GM19324 (cell line): ENCODE measurements at regions not wholly inside any gene's neighbourhood (a gene's known extent, or its start where the extent isn't known, plus 50 kb on each side); places are given as distances from the start of the nearest gene placed in this dataset.
"Not testable (repeated sequence)": the region's sequence is repeated elsewhere in the genome, so short reads cannot be mapped to it uniquely, and the experiment has no call there.

ENCODE experiments used
- ATAC-seq: cut with Tn5 transposase; IDR thresholded peaks from one replicate; pipeline ENCODE4 v1.9.1; 2021; ENCODE audit warnings: mild to moderate bottlenecking, moderate library complexity; ENCODE audit not compliant: unreplicated experiment, low FRiP score

- no peak for ATAC-seq
These were observed 442.0 kb downstream of the MDFIC start for GRCh38 chr7:115363916-115364315.

- ATAC-seq = no peak
These were observed 438.1 kb downstream of the MDFIC start for GRCh38 chr7:115359955-115360354.

- peak; percentile 73 for ATAC-seq
These were observed 437.2 kb downstream of the MDFIC start for GRCh38 chr7:115359119-115359518.

- ATAC-seq = no peak
These were observed 435.8 kb downstream of the MDFIC start for GRCh38 chr7:115357703-115357999.

- no peak for ATAC-seq
These were observed 435.3 kb downstream of the MDFIC start for GRCh38 chr7:115356999-115357702.

GRCh38 chr7:115356139-115356746 lies 434.3 kb downstream of the MDFIC start:
- ATAC-seq = no peak

- ATAC-seq = no peak
These were observed 433.0 kb downstream of the MDFIC start for GRCh38 chr7:115354925-115355324.

- no peak for ATAC-seq
These were observed 430.5 kb downstream of the MDFIC start for GRCh38 chr7:115352375-115352774.

GRCh38 chr7:115350764-115351163 lies 428.9 kb downstream of the MDFIC start:
- no peak for ATAC-seq

- no peak for ATAC-seq
These were observed 427.7 kb downstream of the MDFIC start for GRCh38 chr7:115349635-115350034.

- no peak for ATAC-seq
These were observed 424.8 kb downstream of the MDFIC start for GRCh38 chr7:115346685-115347084.

GRCh38 chr7:115340828-115341227 lies 418.9 kb downstream of the MDFIC start:
- ATAC-seq = no peak

- no peak for ATAC-seq
These were observed 416.1 kb downstream of the MDFIC start for GRCh38 chr7:115338016-115338415.

GRCh38 chr7:115332691-115333090 lies 410.8 kb downstream of the MDFIC start:
- no peak for ATAC-seq

- ATAC-seq = no peak
These were observed 407.1 kb downstream of the MDFIC start for GRCh38 chr7:115329006-115329405.

GRCh38 chr7:115328018-115328417 lies 406.1 kb downstream of the MDFIC start:
- no peak for ATAC-seq

- no peak for ATAC-seq
These were observed 405.4 kb downstream of the MDFIC start for GRCh38 chr7:115327326-115327725.

- ATAC-seq = no peak
These were observed 397.6 kb downstream of the MDFIC start for GRCh38 chr7:115319541-115319940.

- not testable (repeated sequence) for ATAC-seq
These were observed 388.4 kb downstream of the MDFIC start for GRCh38 chr7:115310316-115310715.

GRCh38 chr7:115306586-115306985 lies 384.7 kb downstream of the MDFIC start:
- no peak for ATAC-seq

- ATAC-seq = no peak
These were observed 378.5 kb downstream of the MDFIC start for GRCh38 chr7:115300231-115300870.
